NT2/D1 (cell line): ENCODE measurements at regions not wholly inside any gene's neighbourhood (a gene's known extent, or its start where the extent isn't known, plus 50 kb on each side); places are given as distances from the start of the nearest gene placed in this dataset.

ENCODE experiments used
- SUZ12 ChIP-seq: IDR thresholded peaks from 2 replicates; pipeline ENCODE4 v1.6.1; 2011; ENCODE audit not compliant: insufficient read length, insufficient read depth; ENCODE audit errors: extremely low read depth
- ZNF274 ChIP-seq: IDR thresholded peaks from 2 replicates; pipeline ENCODE4 v1.6.1; 2011; ENCODE audit warnings: mild to moderate bottlenecking, low read depth, low read length

- TF ChIP-seq ZNF274 (no peak), SUZ12 (no peak)
These were observed 125.8 kb downstream of the LY86 start for GRCh38 chr6:6714118-6714897.
